Fibroblast of peridontal ligament (primary cell): ENCODE measurements at regions not wholly inside any gene's neighbourhood (a gene's known extent, or its start where the extent isn't known, plus 50 kb on each side); places are given as distances from the start of the nearest gene placed in this dataset.
"Not testable (repeated sequence)": the region's sequence is repeated elsewhere in the genome, so short reads cannot be mapped to it uniquely, and the experiment has no call there.

Source experiments
- DNase-seq: peaks from one replicate; pipeline ENCODE4 v3.0.0-alpha.2; 2010; ENCODE audit errors: extremely low read depth

DNA sequence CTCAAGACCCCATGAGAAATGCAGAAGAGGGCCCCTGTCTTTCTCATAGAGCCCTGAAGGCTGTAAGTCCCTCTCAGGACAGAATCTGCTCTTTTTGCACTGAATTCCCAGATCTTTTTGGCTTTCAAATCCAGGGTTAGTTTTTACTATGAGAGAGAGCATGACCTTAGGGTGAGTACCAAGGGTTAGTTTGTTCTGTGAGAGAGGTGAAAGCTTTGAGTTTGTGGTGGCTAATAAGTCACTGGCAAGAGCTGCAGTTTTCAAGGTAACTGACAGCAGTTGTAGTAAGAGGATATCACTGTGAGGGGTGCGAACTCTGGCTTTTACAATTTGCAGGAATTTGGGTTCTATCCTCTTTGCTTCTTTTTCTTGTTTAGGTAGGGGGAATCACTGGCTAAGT, 248.4 kb upstream of the KCNH7 start:
- no peak for DNase-seq

DNA sequence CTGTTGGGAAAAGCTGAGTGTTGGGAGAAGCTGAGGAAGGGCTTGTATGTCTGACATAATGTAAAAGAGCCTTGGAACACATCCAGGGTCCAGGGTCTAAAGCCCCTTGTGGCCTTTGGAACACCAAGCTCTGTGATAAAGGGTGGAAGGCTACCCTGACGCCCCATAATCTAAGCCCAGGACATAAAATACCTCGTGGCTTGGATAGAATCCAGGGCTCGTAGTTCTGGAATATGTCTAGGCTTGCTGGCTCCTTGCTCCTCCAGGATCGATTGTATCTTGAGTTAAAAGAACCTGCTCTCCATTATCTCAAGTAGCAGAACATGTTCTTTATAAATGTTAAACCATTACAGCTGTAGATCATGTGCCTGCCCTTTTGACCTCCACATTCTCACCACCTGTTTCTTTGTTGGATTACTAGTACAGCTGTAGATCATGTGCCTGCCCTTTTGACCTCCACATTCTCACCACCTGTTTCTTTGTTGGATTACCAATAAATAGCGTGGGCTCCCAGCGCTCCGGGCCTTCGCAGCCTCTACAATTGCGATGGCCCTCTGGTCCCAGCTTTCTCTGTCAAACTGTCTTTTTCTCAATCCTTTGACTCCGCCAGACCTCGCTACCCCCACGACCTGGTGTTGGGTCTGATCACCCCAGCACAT, 246.9 kb upstream of the KCNH7 start:
- not testable (repeated sequence) for DNase-seq

DNA sequence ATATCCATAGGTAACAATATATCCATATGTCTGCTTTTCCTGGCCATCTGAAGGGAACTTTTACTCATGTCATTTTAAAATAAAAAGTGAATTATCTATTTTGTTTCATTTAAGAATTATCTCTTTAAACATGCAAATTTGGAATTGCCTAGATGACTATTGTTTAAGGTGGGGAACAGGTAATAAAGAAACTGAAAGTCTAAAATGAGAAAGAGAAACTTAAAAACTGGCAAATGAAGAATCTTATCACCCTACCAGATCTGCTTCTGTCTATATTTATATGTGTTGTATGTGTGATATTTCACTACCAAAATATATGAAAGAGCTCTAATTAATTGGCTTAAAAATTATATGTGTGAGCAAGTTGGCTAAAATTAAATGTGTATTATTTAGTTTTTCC, 243.2 kb upstream of the KCNH7 start:
- DNase-seq = no peak

DNA sequence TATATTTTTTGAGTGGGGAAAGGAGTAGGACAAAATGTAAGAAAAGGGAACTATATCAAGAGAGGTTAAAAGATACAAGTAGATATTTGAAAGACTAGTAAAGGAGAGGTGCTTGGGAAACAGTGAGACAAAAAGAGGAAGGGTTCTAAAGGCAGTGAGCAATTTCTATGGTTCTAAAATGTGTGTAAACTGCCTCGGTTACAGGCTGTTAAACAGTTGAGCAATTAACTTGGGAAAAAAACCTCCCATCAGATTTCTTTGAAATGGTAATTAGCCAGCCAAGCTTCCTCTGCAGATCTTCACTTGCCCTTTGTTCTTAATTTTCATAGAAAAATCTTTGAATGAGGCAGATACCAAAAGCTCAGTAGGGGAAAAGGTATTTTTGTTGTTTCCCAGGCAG, 238.7 kb upstream of the KCNH7 start:
- DNase-seq = no peak

DNA sequence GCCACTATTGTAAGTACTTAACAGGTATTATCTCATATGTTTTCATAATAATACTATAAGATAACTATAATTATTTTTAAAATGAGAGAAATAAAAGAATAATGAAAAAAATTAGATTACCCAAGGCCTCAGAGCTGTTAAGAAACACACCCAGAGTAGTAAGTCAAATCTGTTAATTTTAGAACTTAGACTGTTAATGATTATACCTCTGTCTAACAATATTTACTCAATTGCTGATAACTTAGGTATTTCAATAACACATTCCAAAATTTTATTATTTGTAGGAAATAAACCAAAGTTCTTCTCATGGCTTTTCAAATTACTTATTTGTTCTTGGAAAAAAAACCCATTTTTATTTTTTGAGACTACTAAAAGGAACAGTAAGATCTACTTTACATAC, 227.5 kb upstream of the KCNH7 start:
- DNase-seq = no peak

DNA sequence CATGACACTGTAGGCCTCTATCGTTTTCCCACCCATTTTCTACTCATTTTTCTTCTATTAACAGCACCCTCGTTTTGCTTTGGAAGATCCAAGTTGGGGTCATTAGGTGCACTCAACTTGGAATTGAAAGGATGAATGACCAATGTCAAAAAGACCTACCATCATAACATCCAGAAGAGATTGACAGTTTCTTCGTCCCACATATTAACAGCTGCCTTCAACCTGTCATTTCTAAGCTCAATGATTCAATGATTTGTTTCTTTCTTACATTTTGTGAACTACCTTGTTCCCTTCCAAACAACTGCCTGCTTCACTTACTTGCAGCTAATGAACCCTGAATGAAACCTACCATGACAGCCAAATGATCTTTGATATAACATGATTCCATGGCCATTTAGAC, 224.0 kb upstream of the KCNH7 start:
- no peak for DNase-seq

DNA sequence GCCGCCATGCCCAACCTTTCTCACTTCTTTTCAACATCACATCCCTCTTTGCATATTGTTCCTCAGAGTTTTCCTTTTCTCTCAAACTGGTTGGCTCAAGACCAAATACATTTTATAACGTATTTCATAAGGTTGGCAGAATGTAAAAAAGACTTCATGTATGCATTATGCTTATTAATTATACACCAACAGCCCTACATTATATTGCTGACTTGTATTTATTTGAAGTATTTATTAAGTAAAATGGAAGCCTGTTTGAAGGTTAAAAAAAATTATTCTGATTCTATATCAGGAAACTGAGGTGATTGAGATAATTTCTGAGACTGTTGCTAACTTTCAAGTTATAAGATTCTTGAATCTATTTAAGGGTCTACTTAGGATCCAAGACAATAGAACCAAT, 208.0 kb upstream of the KCNH7 start:
- DNase-seq = no peak

DNA sequence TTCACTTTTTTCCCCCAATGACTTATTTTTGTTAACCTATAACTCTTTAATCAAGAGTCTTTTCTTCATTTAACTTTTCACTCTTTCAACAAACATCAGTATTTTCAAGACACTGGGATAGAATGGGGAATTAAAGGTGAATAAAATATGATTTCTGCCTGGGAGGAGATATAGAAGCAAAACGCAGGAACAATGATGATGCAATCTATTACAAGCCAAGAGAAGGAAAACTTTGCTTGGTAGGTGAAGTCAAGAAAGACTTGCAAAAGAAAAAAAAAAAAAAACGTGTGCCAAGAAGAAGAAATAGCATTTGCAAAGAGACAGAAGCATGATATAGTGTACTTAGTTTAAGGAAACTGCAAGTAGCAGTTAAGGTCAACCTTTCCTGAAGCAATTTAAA, 207.3 kb upstream of the KCNH7 start:
- DNase-seq = no peak

DNA sequence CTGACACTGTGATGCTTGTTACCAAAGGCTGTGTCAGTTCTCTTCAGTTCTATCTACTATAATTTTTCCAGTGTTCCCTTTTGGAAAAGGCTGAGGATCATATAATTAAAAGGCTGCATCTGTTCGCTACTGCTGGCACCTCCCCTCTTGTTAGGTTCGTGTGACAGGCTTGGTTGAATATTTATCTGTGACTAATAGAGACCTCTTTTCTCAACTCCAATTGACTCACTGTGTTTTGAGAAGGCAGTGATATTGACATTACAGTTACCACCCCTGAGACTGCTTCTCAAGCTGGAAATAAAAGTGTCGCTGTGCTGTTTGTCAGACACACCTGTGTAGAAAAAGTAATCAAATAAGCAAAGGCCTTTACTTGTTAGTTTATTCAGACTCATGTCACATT, 205.5 kb upstream of the KCNH7 start:
- DNase-seq = no peak

DNA sequence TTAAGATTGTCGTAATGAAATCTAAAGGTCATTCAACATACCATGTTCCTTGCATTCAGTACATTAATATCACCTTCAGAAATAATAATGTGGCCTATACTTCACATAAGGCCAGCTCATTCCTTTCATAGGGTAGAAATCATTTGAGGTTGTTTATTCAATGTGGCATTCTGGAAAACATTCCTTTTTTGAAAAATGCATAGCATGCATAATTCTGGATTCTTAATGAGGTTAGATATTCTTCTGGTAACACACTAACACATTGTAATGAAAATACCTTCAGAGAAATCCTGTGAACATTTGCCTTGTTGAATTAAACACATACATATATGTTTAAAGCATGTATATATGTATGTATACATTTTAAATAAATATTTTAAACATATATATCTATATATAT, 204.6 kb upstream of the KCNH7 start:
- DNase-seq = no peak

DNA sequence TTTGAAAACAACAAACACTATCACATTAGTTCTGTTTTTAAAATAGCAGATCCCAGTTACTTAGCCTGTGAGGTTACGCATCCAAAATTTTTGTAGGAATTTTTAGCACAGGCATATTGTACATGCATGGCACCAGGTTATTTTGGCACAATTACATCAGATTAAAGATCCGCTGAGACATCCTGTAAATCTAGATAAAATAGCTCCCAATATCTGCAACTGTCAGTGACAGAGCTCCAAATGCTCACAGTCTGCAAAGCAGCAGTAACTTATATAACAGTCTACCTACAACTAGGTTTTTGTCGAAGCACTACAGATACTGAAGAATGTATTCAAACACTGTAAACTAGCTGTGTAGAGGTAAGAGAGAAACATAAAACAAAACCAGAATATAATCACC, 200.7 kb upstream of the KCNH7 start:
- DNase-seq = no peak

DNA sequence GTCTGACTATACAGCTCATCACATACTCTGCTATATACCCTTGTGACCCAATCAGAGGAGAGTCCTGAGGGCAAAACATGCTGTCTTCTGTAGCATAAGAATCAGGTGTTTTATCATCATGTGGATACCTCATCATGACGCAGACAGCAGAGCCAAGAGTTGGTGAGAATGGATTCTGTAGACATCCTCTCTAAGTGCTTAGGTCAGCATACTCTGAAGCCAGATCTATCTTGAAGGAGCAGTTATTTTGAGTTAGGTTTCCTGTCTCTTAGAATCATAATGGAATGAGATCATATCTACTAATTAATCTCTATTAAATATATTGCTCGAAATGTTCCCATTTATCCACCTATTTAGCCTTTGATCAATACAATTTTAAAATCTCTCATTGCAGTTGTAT, 190.2 kb upstream of the KCNH7 start:
- DNase-seq = no peak

DNA sequence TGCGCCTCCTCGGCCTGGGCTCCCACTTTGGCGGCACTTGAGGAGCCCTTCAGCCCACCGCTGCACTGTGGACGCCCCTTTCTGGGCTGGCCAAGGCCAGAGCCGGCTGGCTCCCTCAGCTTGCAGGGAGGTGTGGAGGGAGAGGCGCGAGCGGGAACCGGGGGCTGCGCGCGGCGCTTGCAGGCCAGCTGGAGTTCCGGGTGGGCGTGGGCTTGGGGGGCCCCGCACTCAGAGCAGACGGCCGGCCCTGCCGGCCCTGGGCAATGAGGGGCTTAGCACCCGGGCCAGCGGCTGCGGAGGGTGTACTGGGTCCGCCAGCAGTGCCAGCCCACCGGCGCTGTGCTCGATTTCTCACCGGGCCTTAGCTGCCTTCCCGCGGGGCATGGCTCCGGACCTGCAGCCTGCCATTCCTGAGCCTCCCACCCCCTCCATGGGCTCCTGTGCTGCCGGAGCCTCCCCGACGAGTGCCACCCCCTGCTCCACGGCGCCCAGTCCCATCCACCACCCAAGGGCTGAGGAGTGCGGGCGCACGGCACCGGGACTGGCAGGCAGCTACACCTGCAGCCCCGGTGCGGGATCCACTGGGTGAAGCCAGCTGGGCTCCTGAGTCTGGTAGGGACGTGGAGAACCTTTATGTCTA, 187.7 kb upstream of the KCNH7 start:
- DNase-seq = not testable (repeated sequence)

DNA sequence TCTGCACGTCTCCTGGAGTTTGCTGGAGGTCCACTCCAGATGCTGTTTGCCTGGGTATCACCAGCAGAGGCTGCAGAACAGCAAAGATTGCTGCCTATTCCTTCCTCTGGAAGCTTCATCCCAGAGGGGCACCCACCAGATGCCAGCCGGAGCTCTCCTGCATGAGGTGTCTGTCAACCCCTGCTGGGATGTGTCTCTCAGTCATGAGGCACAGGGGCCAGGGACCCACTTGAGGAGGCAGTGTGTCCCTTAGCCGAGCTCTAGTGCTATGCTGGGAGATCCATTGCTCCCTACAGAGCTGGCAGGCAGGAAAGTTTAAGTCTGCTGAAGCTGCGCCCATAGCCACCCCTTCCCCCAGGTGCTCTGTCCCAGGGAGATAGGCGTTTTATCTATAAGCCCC, 178.3 kb upstream of the KCNH7 start:
- DNase-seq = not testable (repeated sequence)

DNA sequence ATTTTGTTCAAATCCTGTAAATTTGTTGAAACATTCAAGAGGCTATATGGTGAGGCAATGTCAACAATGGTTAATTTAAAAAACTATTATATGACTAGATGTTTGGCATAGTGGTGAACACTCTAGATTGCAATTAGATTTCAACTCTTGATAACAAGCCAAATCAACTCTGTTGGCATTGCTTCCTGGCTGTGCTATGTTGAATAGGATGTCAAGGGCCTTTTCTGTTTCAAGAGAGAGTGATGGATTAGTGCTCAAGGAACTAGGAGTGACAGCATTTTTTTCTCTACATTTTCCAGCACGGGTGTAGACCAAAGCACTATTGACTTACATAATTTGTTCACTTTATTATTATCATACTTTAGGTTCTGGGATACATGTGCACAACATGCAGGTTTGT, 172.4 kb upstream of the KCNH7 start:
- no peak for DNase-seq

DNA sequence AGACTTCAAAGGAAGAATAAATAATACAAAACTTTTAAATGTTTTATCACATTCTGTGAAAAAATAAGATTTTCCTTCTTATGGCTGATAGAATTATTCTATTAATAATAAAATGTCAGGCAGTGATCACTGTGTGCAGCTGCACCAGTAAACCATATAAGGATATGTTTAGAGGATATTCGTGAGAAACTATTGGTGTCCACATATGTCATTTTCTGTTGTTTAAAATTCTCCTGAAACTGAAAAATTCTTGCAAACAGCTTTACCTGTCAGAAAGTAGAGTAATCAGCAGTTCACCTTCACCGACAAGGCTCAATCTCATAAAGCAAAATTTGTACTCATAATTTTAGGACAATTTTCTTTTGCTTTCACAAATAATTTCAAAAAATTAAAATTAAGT, 170.1 kb upstream of the KCNH7 start:
- no peak for DNase-seq

DNA sequence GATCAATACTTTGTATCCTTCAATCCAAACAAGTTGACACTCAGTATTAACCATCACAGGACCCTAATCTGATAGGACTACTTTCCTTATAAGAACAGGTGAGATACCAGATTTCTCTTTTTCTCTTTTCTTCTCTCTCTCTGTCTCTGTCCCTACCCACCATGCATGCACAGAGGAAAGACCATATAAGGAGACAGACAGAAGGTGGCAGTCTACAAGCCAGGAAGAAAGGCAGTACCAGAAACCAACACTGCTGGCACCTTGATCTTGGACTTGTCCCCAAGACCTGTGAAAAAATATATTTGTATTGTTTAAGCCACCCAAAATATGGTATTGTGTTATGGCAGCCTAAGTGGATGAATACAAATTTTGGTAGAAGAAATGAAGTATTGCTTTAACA, 156.2 kb upstream of the KCNH7 start:
- no peak for DNase-seq

DNA sequence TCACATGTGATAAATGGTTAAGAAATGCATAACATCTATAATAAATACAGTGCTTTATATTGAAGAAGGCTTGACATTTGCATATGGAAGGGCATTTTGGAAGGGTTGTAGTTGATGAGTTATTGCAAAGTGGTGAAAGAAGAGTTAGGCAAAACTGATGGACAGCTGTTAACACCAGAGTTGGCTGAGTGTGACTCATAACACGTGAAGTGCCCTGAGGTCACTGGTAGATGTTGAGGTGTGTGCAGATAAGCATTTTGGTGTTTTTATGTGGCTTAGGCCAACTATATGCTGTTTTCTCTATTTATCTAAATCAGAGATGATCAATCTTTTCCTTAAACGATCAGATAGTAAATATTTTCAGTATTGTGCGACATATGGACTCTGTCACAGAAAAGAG, 154.3 kb upstream of the KCNH7 start:
- DNase-seq = no peak

DNA sequence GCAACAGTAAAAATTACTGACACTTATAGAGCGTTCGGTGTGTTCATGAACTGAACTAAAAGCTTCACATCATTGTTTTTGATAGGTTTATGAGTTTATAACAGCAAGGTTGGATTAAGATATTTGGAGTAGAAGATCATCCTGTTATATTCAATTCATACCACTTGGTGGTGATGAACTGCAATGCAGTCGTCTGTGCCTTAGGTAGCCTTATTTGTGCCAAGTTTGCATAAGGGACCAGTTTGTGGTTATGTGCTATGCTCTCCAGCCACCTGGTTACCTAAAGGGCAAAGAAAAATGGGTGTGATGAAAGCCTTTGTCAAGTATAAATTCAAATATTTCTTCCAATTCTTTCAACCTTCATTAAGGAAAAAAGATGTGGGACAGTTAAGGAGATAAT, 150.9 kb upstream of the KCNH7 start:
- DNase-seq = no peak

DNA sequence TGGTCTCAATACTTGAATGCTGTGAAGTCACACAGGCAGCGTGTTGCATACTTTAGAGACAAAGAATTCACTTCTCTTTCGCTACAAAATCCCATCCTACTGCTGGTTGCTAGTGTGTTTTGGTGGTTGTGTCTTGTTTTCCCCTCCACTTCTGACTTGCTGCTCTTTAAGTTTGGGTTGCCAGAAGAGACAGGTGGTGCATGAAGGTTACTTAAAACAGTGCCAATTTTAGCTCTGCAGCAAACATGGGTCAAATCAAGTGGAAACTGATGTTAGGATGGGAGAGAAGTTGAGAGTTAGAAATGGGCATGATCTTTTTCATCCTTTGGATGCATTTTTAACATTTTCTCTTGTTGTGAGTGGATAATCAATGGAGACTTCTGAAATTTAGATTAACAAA, 136.2 kb upstream of the KCNH7 start:
- no peak for DNase-seq

DNA sequence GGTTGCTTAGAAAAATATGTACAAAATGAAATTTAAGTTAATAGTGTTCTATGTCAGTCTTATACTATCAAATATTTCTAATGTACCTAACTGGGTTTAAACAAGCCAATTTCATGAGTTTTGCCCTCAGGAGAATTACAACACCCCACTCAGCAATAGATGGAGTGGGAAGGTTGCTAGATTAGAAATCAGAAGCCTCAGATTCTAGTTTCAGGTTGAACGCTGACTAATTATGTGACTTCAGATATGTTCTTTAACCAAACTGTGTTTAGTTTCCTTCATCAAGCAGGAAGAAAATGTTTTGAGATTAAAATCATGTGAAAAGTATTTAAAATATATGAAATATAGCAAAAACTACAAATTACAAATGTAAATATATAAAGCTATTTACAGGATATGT, 133.8 kb upstream of the KCNH7 start:
- no peak for DNase-seq

DNA sequence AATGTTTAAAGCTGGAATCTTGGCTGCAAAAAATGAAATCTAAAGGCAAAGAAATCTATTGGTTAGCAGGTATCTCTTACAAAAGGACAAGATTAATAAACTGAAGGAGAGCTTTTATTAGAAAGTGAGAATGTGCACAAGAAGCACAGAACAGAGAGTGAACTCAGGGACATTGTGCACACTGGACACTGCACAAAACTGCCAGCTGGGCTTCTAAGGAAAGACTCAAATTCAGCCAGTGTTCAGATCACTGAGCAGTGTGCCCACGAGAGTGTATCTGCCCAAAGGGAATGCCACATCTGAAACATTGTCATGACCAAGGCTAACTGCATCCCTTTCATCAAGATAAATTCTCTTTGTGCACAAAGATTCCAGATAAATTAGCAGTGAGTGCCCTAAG, 129.7 kb upstream of the KCNH7 start:
- DNase-seq = no peak

DNA sequence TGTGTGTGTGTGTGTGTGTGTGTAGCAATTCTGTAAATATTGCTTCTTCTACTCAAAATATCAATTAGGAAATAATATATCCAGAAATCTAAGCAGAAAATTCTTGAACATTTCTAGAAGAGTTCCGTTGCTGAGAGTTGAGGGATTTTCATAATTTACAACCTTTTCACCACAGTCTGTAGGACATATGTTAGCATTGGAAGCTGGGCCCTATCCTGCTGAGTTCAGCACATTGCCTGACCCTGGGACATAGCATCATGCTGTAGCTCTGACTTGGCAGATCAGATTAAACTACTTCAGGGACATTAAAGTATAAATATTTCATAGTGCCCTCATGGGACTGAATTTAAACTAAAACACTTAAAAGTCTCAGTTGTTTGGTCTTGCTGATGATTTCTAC, 129.2 kb upstream of the KCNH7 start:
- no peak for DNase-seq

DNA sequence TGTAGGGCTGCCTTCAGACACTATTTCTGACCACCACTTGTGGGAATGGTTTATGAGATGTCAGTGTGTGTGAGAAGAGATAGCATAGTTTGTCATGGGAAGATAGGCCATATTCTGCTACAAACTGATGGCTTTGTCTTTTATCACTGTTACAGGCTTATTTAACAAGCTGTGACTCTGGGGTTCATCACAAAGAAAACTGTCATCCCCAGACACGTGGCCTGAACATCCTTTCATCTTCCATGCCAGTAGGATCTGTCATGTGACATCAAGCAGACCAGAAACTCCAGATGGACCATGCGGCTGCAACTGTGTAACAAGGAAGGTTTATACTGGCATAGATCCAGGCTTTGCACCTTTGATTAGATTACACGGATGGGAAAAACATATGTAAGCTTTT, 128.6 kb upstream of the KCNH7 start:
- no peak for DNase-seq
